GM23248 (cell line): ENCODE measurements at regions not wholly inside any gene's neighbourhood (a gene's known extent, or its start where the extent isn't known, plus 50 kb on each side); places are given as distances from the start of the nearest gene placed in this dataset.

Experiments
- EZH2 ChIP-seq: fragments of 200-600 bp; sonication (generic); IDR thresholded peaks from 2 replicates; pipeline ENCODE4 v1.6.1; 2018; ENCODE audit warnings: antibody characterized with exemption, mild to moderate bottlenecking; ENCODE audit not compliant: insufficient read depth, poor library complexity, severe bottlenecking
- EZH2phosphoT487 ChIP-seq: fragments of 200-600 bp; sonication (generic); IDR thresholded peaks from 2 replicates; pipeline ENCODE4 v1.6.1; 2018; ENCODE audit warnings: antibody characterized with exemption, moderate library complexity, mild to moderate bottlenecking, low read depth; ENCODE audit not compliant: insufficient read depth

GRCh38 chr3:124360155-124360554 lies 368.2 kb upstream of the ROPN1 start:
- no peak for TF ChIP-seq EZH2phosphoT487
- no peak for TF ChIP-seq EZH2
